ENCODE measurements at regions not wholly inside any gene's neighbourhood (a gene's known extent, or its start where the extent isn't known, plus 50 kb on each side); places are given as distances from the start of the nearest gene placed in this dataset.
"Not testable (repeated sequence)": the region's sequence is repeated elsewhere in the genome, so short reads cannot be mapped to it uniquely, and the experiment has no call there.

GRCh38 chr14:83975841-83976770, 1553.8 kb upstream of the FLRT2 start:
- DNase-seq = no peak

GRCh38 chr14:83977583-83977982, 1552.4 kb upstream of the FLRT2 start:
- no peak for DNase-seq

GRCh38 chr14:83981676-83982258, 1548.2 kb upstream of the FLRT2 start:
- DNase-seq = not testable (repeated sequence)

DNA sequence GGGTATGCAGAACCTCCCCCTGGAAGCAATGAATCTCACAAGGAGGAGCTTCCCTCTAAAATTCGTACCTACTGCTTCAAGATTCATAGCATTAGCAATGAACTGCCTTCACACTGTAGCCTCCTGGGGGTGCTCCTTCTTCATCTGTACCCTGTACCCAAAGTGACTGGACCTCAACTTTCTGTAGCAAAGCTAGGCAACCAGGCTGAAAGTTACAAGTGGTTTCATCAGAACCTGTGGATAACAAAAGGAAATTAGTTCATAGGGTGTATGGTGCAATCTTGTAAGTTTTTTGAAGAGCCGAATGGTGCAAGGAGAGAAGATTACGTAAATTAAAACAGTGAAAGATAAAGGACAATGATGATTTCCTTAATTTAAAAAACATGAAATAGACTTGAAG, 1541.7 kb upstream of the FLRT2 start:
- DNase-seq = peak; percentile 13 to 55 (median 41)

GRCh38 chr14:83991666-83992065, 1538.3 kb upstream of the FLRT2 start:
- DNase-seq = no peak

DNA sequence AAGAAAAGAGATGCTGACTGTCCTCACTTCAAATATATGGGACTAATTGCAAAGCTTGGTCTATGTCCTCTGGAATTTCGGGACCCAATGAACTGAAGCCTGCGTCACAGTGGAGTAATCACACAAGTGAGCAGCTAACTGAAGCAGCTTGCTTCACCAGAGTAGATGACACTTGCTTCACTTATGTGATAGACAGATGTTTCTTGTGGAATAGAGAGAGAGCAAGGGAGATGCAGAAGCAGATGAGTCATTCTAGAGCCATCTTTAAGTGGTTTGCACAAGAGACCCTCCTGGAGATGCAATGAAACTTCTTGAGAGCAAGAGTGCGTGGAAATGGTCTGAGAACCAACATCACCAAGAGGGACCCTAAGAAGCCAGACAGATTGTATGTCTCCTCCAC, 1537.1 kb upstream of the FLRT2 start:
- no peak for DNase-seq

DNA sequence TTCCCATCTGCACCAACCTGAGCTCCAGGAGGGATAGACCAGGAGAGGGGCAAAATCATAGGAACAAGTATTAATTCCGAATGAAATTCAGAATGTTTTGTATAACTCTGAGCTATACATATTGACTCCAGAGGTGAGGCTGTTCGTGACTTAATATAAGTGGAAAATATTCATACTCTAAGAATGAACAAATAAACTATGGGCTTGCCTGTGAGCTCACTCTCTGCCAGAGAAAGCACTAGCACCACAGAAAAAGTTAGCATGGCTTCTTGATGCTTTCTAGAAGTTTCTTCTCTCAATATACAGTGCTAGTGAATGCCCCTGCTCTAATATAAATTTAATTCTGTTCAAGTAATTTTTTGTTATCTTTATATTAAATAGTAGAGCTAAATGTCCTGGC, 1536.4 kb upstream of the FLRT2 start:
- no peak for DNase-seq

GRCh38 chr14:83994020-83994419, 1535.9 kb upstream of the FLRT2 start:
- no peak for DNase-seq

GRCh38 chr14:84001023-84001422, 1528.9 kb upstream of the FLRT2 start:
- DNase-seq = no peak

GRCh38 chr14:84003346-84003745, 1526.6 kb upstream of the FLRT2 start:
- no peak for DNase-seq

DNA sequence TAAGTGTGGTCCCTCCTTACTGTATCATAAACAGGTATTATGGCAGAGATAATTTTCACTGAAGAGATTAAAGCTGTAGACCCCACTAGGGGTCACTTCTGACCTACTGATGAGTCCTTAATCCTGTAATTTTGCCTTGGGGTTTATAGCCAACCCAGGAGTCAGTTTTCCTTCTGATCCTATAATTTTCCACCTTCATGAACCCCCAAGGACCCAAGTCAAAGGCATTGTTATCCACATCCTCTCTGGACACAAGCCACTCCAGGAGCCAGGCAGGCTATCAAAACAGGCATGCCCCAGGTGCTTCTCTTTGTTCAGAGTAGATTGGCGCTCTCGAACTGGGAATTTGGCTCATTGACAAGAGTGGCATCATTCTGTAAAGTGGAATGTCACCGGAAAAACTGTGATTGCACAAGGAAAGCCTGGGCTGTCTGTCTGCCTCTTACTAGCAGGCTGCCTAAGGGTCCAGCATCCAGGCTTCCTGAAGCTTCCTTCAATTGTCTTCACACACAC, 1523.2 kb upstream of the FLRT2 start:
- DNase-seq = no peak

DNA sequence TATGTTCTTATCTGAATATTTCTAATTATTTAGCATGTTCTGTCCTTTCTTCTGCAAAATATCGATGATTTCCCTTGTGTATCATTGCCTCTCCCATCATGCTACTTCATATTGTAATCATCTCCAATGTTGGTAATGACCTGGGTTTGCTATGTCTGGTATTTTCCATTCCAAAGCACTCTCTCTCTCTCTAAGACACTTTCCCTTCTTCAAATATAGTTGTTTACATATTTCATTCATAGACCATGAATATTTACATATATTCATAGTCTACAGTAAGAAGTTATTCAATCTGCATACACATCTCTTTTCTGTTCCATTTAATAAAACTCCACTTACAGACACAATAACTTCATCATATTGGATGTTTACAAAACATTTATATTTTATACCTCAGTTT, 1516.5 kb upstream of the FLRT2 start:
- DNase-seq = no peak

GRCh38 chr14:84017495-84017894, 1512.4 kb upstream of the FLRT2 start:
- DNase-seq = no peak

DNA sequence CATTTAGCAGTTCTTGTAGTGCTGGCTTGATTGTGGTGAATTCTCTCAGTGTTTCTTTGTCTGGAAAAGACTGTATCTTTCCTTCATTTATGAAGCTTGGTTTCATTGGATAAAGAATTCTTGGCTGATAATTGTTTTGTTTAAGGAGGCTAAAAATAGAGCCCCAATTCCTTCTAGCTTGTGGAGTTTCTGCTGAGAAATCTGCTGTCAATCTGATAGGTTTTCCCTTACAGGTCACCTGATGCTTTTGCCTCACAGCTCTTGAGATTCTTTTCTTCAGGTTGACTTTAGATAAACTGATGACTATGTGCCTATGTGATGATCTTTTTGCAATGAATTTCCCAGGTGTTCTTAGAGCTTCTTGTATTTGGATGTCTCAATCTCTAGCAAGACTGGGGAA, 1508.5 kb upstream of the FLRT2 start:
- DNase-seq = no peak

DNA sequence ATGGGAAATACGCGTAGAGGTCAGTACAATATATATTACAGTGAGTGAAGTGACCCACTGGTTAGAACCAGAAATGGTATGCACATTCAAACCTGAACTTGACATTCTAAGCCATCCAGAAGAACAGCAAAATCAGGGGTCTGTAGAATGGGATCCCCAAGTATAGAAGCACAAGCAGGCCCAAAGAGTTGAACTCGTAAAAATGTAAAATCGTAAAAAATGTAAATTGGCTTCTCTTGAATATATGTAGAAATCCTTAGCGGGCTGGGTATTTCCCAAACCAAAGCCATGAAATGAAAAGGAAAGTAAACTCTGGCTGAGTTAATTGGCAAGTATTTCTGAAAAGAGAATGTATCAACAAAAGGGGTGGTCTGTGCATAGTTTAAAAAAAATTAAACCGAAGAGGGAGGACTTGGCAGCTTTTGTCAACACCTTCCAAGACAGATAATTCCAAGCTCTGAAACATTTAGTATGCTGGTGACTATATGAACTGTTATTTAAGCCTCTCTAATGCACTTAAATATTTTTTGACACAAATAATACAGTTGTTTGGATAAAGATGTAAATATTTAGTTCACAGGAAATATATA, 1505.6 kb upstream of the FLRT2 start:
- DNase-seq = no peak

DNA sequence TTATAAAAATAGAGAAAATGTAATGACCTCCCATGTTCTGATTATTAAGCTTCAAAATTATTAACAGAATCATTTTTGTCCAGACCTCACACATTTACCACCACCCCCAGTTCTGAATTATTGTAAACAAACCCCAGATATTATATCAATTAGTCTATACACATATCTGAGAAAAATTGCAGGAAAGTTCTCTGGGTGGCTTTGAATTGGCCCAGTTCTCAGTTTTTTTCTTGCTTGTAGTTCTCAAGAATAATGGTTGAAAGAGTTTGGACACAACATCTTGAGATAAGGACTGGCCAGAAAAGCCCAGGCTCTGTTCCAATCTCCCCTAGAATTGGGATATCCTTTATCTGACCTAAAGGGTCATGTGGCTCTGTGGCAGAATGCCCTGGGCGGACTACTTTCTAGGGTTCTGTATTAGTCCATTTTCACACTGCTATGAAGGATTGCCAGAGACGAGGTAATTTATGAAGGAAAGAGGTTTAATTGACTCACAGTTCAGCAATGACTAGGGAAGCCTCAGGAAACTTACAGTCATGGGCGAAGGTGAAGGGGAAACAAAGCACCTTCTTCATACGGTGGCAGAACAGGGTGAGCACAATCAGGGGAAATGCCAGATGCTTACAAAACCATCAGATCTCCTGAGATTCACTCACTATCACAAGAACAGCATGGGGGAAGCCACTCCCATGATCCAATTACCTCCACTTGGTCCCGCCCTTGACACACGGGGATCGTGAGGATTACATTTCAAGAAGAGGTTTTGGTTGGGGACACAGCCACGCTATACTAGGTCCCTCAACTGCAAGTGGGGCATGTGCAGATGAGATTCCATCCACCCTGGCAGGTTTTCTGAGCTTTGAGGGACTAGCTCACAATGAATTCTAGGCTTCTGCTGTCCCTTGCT, 1504.6 kb upstream of the FLRT2 start:
- DNase-seq = no peak

DNA sequence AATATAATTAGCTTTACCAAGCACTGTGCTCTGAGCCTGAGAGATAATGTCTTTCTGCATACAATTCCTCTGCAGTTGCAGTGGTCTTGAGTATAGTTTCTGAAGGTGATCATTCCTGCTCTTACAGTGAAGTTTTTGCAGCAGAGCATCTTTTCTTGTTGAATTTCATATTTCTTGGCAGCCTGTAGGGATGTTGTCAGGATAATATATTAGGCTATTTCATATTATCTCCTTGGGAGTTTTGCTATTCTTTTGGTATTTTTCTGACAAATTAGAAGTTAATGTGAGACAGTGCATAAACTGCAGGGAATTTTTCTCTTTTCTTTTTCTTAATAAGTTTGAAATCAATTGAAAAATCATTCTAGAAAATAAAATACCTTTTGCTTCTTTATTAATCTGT, 1502.6 kb upstream of the FLRT2 start:
- DNase-seq = no peak

- DNase-seq = no peak
Measured at GRCh38 chr14:84028080-84028604, 1501.8 kb upstream of the FLRT2 start.

GRCh38 chr14:84029246-84029645, 1500.7 kb upstream of the FLRT2 start:
- DNase-seq = no peak

DNA sequence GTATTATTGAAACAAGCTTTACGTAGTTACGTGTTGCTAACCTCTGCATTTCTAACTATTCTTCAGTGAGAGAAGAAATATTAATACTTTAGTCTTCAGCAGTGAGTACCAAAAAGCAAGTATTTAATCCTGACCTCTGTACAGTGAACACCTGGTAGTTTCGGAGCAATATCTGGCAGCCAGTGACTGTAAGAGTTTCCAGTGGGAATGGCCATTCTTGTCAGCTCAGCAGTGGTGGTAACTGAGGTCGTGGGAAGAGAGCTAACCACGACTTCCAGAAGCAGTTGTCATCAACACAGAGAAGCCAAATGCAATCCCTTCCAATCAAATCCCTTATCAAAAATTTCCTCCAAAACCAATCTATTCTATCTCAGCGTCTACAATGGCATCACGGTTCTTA, 1500.2 kb upstream of the FLRT2 start:
- DNase-seq = no peak

GRCh38 chr14:84036840-84037239, 1493.1 kb upstream of the FLRT2 start:
- peak; percentile 54 to 66 (median 61) for DNase-seq

DNA sequence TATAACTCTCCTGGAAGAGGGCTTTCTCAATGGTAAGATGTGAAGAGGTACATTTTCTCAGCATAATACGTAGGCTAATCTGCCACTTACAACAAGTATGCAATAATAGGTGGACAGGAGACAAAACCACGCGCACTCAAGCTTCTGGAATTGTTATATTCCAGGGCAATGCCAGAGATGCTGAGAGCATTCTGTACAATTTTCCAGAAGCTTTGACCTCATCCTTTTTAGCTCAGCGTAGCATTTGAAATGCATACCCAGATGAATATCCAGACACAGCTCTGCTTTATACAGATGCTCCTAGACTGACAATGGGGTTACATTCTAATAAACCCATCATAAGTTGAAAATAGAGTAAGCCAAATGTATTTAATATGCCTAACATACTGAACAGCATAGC, 1492.4 kb upstream of the FLRT2 start:
- no peak for DNase-seq

GRCh38 chr14:84040101-84040500, 1489.8 kb upstream of the FLRT2 start:
- DNase-seq = no peak

All from suppressor macrophage treated with lipopolysaccharide for 1 hour (primary cell).